ENCODE measurements at regions not wholly inside any gene's neighbourhood (a gene's known extent, or its start where the extent isn't known, plus 50 kb on each side); places are given as distances from the start of the nearest gene placed in this dataset.

DNA sequence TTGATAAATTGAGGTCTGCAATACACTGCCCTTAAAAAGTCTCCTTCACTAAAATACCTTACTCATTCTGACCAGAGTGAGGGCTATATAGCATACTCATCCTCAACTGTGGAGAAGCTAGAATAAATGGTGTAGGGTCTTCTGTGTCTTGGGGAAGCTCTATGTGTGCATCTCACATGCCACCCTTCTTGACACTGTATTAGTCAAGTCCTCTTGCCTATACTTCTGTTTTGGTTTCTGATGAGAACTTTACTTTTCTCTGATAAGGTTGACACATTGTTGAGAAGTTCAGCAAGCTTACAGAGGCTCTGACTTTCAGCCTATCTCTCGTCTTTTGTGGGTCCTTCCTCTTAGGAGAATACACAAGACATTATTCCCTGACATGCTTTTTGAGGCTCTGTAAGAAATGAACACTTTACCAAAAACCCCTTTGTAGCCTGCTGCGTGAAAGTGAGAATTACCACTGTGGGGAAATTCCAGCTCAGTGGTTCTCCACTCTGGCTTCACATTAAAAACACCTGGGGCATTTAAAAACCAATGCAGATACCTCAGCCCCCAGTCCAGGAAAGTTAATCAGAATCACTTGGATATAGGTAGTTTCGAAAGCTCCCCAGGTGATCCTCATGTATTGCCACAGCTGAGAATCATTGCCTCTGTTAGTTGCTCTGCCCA is 372.1 kb upstream of the HS3ST5 start:
- TF ChIP-seq, protein P1, sequence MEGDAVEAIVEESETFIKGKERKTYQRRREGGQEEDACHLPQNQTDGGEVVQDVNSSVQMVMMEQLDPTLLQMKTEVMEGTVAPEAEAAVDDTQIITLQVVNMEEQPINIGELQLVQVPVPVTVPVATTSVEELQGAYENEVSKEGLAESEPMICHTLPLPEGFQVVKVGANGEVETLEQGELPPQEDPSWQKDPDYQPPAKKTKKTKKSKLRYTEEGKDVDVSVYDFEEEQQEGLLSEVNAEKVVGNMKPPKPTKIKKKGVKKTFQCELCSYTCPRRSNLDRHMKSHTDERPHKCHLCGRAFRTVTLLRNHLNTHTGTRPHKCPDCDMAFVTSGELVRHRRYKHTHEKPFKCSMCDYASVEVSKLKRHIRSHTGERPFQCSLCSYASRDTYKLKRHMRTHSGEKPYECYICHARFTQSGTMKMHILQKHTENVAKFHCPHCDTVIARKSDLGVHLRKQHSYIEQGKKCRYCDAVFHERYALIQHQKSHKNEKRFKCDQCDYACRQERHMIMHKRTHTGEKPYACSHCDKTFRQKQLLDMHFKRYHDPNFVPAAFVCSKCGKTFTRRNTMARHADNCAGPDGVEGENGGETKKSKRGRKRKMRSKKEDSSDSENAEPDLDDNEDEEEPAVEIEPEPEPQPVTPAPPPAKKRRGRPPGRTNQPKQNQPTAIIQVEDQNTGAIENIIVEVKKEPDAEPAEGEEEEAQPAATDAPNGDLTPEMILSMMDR (conservative IDR thresholded peaks at IDR 0.05; ENCODE audit: low read depth, low read length): no peak
- no peak for TF ChIP-seq EZH2 (IDR thresholded peaks at IDR 0.05; ENCODE audit: borderline replicate concordance, low read depth, low read length, poor library complexity, severe bottlenecking)

Data from A673 (cell line).